Tibial nerve (tissue), 3 donors: ENCODE measurements at regions not wholly inside any gene's neighbourhood (a gene's known extent, or its start where the extent isn't known, plus 50 kb on each side); places are given as distances from the start of the nearest gene placed in this dataset.

ENCODE experiments used
- CTCF ChIP-seq, 5 experiments: fragments of 200-600 bp in 3 of 5; fragments of 450-650 bp in 2 of 5; sonication (generic) in 3 of 5; IDR thresholded peaks; one replicate each; pipeline ENCODE4 v1.5.1; 2016 to 2019; ENCODE audit warnings: antibody characterized with exemption in 5 of 5, mild to moderate bottlenecking in 3 of 5, moderate library complexity in 2 of 5
- POLR2A ChIP-seq, 2 donors: fragments of 450-650 bp; IDR thresholded peaks; one replicate each; pipeline ENCODE4 v1.6.1; 2017; ENCODE audit warnings: antibody characterized with exemption in 2 of 2, mild to moderate bottlenecking in 2 of 2, moderate library complexity in 2 of 2

DNA sequence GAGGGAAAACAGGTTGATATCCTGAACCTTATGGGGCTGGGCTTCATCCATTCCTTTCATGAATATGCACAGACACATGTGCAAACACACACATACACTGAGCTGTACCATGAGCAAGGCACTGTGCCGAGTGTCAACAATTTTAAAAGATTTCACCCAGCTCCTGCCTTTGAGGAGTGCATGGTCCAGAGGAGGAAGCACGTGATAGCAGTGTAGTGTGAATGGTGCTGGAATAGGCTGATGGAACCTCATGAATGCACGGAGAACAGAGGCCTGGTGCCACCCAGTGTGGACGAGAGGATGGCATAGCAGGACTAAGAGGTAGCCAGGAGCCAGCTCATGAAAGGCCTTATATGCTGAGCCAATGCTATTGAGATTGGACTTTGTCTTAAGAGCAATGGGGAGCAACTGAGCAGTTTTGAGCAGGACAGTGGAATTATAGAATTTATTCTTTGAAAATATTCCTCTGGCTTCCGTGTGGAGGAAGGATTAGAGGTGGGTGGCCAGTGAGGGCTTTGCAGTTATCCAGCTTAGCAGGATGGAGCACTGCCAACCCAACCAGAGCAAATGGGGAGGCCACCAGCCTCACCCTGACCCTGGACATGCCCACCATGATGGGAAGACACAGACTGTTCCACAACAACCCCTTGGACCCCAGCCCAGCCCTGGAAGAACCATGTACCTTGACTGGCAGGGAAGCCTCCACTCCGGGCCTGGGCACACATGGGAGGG is 84.4 kb downstream of the UNC5CL start:
- TF ChIP-seq POLR2A (IDR thresholded peaks at IDR 0.05) (no peak), CTCF (IDR thresholded peaks at IDR 0.05) (no peak)
